ENCODE measurements at regions not wholly inside any gene's neighbourhood (a gene's known extent, or its start where the extent isn't known, plus 50 kb on each side); places are given as distances from the start of the nearest gene placed in this dataset.
A peak's percentile ranks its signal among the peaks of the same experiment; 100 is the strongest.
"Not testable (repeated sequence)": the region's sequence is repeated elsewhere in the genome, so short reads cannot be mapped to it uniquely, and the experiment has no call there.

- no peaks in the 10 kb centered on the region for H3K27me3 ChIP-seq (ENCODE audit: control insufficient read depth, insufficient read depth, low read length)
- no peak overlapping the region for H3K4me3 ChIP-seq (ENCODE audit: insufficient read depth, low read depth, low read length)
- no peak for DNase-seq
- no peaks in the 10 kb centered on the region for H3K36me3 ChIP-seq (replicated peaks; ENCODE audit: control insufficient read depth, insufficient read depth, low read length)
Measured at GRCh38 chr21:43287795-43288755, 119.3 kb downstream of the CRYAA start.

- Histone ChIP-seq H3K27me3 (ENCODE audit: control insufficient read depth, insufficient read depth, low read length) (no peaks in the 10 kb centered on the region), H3K36me3 (replicated peaks; ENCODE audit: control insufficient read depth, insufficient read depth, low read length) (no peaks in the 10 kb centered on the region), H3K4me3 (ENCODE audit: insufficient read depth, low read depth, low read length) (no peak overlapping the region)
- no peak for DNase-seq
Measured at GRCh38 chr21:43287111-43287760, 118.4 kb downstream of the CRYAA start.

GRCh38 chr21:43286196-43286595 is 117.4 kb downstream of the CRYAA start:
- no peak for DNase-seq
- Histone ChIP-seq H3K4me3 (ENCODE audit: insufficient read depth, low read depth, low read length) (no peak overlapping the region), H3K27me3 (ENCODE audit: control insufficient read depth, insufficient read depth, low read length) (no peaks in the 10 kb centered on the region), H3K36me3 (replicated peaks; ENCODE audit: control insufficient read depth, insufficient read depth, low read length) (no peaks in the 10 kb centered on the region)

- DNase-seq = no peak
- H3K36me3 ChIP-seq (replicated peaks; ENCODE audit: control insufficient read depth, insufficient read depth, low read length) = no peaks in the 10 kb centered on the region
- H3K4me3 ChIP-seq (ENCODE audit: insufficient read depth, low read depth, low read length) = no peak overlapping the region
- no peaks in the 10 kb centered on the region for H3K27me3 ChIP-seq (ENCODE audit: control insufficient read depth, insufficient read depth, low read length)
Measured at GRCh38 chr21:43284700-43285099, 115.9 kb downstream of the CRYAA start.

- H3K4me3 ChIP-seq (ENCODE audit: insufficient read depth, low read depth, low read length) = no peak overlapping the region
- no peaks in the 10 kb centered on the region for H3K27me3 ChIP-seq (ENCODE audit: control insufficient read depth, insufficient read depth, low read length)
- DNase-seq = no peak
- H3K36me3 ChIP-seq (replicated peaks; ENCODE audit: control insufficient read depth, insufficient read depth, low read length) = no peaks in the 10 kb centered on the region
Measured at GRCh38 chr21:43284238-43284637, 115.4 kb downstream of the CRYAA start.

- H3K4me3 ChIP-seq (ENCODE audit: insufficient read depth, low read depth, low read length); DNase-seq; H3K27me3 ChIP-seq (ENCODE audit: control insufficient read depth, insufficient read depth, low read length); H3K36me3 ChIP-seq (replicated peaks; ENCODE audit: control insufficient read depth, insufficient read depth, low read length): not testable (repeated sequence)
Measured at GRCh38 chr21:43283925-43284221, 115.1 kb downstream of the CRYAA start.

GRCh38 chr21:43283136-43283924 is 114.5 kb downstream of the CRYAA start:
- H3K36me3 ChIP-seq (replicated peaks; ENCODE audit: control insufficient read depth, insufficient read depth, low read length) = no peaks in the 10 kb centered on the region
- DNase-seq = no peak

GRCh38 chr21:43282358-43283120 is 113.7 kb downstream of the CRYAA start:
- Histone ChIP-seq H3K4me3 (ENCODE audit: insufficient read depth, low read depth, low read length) (no peak overlapping the region), H3K36me3 (replicated peaks; ENCODE audit: control insufficient read depth, insufficient read depth, low read length) (no peaks in the 10 kb centered on the region), H3K27me3 (ENCODE audit: control insufficient read depth, insufficient read depth, low read length) (no peaks in the 10 kb centered on the region)
- no peak for DNase-seq

More at GRCh38 chr21:43283136-43283924, 114.5 kb downstream of the CRYAA start:
- no peaks in the 10 kb centered on the region for H3K27me3 ChIP-seq (ENCODE audit: control insufficient read depth, insufficient read depth, low read length)
- H3K4me3 ChIP-seq (ENCODE audit: insufficient read depth, low read depth, low read length) = no peak overlapping the region

- no peaks in the 10 kb centered on the region for H3K27me3 ChIP-seq (ENCODE audit: control insufficient read depth, insufficient read depth, low read length)
- H3K4me3 ChIP-seq (ENCODE audit: insufficient read depth, low read depth, low read length) = no peak overlapping the region
- DNase-seq = peak; percentile 81
- no peaks in the 10 kb centered on the region for H3K36me3 ChIP-seq (replicated peaks; ENCODE audit: control insufficient read depth, insufficient read depth, low read length)
Measured at GRCh38 chr21:43281661-43282357, 113.0 kb downstream of the CRYAA start.

- Histone ChIP-seq H3K36me3 (replicated peaks; ENCODE audit: control insufficient read depth, insufficient read depth, low read length) (no peaks in the 10 kb centered on the region), H3K4me3 (ENCODE audit: insufficient read depth, low read depth, low read length) (no peak overlapping the region), H3K27me3 (ENCODE audit: control insufficient read depth, insufficient read depth, low read length) (no peaks in the 10 kb centered on the region)
- peak; percentile 63 for DNase-seq
Measured at GRCh38 chr21:43280949-43281633, 112.3 kb downstream of the CRYAA start.

- peak; percentile 62 for DNase-seq
- H3K4me3 ChIP-seq (ENCODE audit: insufficient read depth, low read depth, low read length) = no peak overlapping the region
- no peaks in the 10 kb centered on the region for H3K27me3 ChIP-seq (ENCODE audit: control insufficient read depth, insufficient read depth, low read length)
- no peaks in the 10 kb centered on the region for H3K36me3 ChIP-seq (replicated peaks; ENCODE audit: control insufficient read depth, insufficient read depth, low read length)
Measured at GRCh38 chr21:43279578-43279894, 110.7 kb downstream of the CRYAA start.

GRCh38 chr21:43278766-43279577 is 110.2 kb downstream of the CRYAA start:
- peak; percentile 60 for DNase-seq
- Histone ChIP-seq H3K27me3 (ENCODE audit: control insufficient read depth, insufficient read depth, low read length) (no peaks in the 10 kb centered on the region), H3K4me3 (ENCODE audit: insufficient read depth, low read depth, low read length) (no peak overlapping the region)

GRCh38 chr21:43278359-43278758 is 109.6 kb downstream of the CRYAA start:
- Histone ChIP-seq H3K36me3 (replicated peaks; ENCODE audit: control insufficient read depth, insufficient read depth, low read length) (no peaks in the 10 kb centered on the region), H3K27me3 (ENCODE audit: control insufficient read depth, insufficient read depth, low read length) (no peaks in the 10 kb centered on the region), H3K4me3 (ENCODE audit: insufficient read depth, low read depth, low read length) (no peak overlapping the region)
- peak; percentile 86 for DNase-seq

More at GRCh38 chr21:43278766-43279577, 110.2 kb downstream of the CRYAA start:
- H3K36me3 ChIP-seq (replicated peaks; ENCODE audit: control insufficient read depth, insufficient read depth, low read length) = no peaks in the 10 kb centered on the region
